ENCODE measurements at regions not wholly inside any gene's neighbourhood (a gene's known extent, or its start where the extent isn't known, plus 50 kb on each side); places are given as distances from the start of the nearest gene placed in this dataset.

DNA sequence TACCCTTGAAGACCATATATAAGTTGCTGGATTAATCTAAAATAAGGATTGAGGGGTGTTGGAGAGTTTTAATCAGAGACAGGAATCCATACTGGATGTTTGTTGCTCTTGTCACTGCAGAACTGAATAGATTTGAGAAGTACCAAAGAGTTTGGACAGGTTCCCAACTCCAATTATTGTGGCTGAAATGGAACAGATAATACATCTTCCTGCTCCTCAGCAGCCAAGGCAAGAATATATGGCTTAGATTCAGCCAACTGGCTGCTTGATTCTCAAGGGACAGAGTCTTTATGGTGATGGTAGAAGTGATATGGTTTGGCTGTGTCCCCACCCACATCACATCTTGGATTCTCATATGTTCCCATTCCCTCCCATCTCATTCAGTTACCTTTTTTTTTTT lies 97.0 kb upstream of the PDHA2 start:
- no peak for DNase-seq (ENCODE audit: low read depth in 1 of 2, low spot score in 1 of 2)
- ChIA-PET POLR2A (no interaction called here), CTCF (no interaction called here)
- no peak for ATAC-seq
- TF ChIP-seq, protein P1, sequence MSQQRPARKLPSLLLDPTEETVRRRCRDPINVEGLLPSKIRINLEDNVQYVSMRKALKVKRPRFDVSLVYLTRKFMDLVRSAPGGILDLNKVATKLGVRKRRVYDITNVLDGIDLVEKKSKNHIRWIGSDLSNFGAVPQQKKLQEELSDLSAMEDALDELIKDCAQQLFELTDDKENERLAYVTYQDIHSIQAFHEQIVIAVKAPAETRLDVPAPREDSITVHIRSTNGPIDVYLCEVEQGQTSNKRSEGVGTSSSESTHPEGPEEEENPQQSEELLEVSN (IDR thresholded peaks at IDR 0.05; ENCODE audit: borderline replicate concordance, low read depth), result no peak
- TF ChIP-seq REST (IDR thresholded peaks at IDR 0.05) (no peak), HDAC2 (IDR thresholded peaks at IDR 0.05) (no peak), JUN (IDR thresholded peaks at IDR 0.05) (no peak), KDM5A (IDR thresholded peaks at IDR 0.05) (no peak), NR3C1 (IDR thresholded peaks at IDR 0.05) (no peak), FOSL2 (IDR thresholded peaks at IDR 0.05) (no peak), FOSL2 (CRISPR knock-in tag; IDR thresholded peaks at IDR 0.05) (no peak), NPAS2 (CRISPR knock-in tag; IDR thresholded peaks at IDR 0.05; ENCODE audit: borderline replicate concordance) (no peak), ZC3H11A (IDR thresholded peaks at IDR 0.05) (no peak), ZFP36 (IDR thresholded peaks at IDR 0.05; ENCODE audit: borderline replicate concordance, partially characterized antibody) (no peak), KDM1A (IDR thresholded peaks at IDR 0.05; ENCODE audit: low read depth) (no peak)
- TF ChIP-seq, protein P2, sequence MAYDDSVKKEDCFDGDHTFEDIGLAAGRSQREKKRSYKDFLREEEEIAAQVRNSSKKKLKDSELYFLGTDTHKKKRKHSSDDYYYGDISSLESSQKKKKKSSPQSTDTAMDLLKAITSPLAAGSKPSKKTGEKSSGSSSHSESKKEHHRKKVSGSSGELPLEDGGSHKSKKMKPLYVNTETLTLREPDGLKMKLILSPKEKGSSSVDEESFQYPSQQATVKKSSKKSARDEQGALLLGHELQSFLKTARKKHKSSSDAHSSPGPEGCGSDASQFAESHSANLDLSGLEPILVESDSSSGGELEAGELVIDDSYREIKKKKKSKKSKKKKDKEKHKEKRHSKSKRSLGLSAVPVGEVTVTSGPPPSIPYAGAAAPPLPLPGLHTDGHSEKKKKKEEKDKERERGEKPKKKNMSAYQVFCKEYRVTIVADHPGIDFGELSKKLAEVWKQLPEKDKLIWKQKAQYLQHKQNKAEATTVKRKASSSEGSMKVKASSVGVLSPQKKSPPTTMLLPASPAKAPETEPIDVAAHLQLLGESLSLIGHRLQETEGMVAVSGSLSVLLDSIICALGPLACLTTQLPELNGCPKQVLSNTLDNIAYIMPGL (CRISPR knock-in tag; IDR thresholded peaks at IDR 0.05; ENCODE audit: borderline replicate concordance), result no peak
- no peak overlapping the region for H3K4me3 ChIP-seq
- no peaks in the 10 kb centered on the region for H3K4me1 ChIP-seq
- no peaks in the 10 kb centered on the region for H3K9me3 ChIP-seq
- H3K4me2 ChIP-seq, result no peak overlapping the region
- H3K27ac ChIP-seq, result no peak overlapping the region
- no peak for FAIRE-seq

DNA sequence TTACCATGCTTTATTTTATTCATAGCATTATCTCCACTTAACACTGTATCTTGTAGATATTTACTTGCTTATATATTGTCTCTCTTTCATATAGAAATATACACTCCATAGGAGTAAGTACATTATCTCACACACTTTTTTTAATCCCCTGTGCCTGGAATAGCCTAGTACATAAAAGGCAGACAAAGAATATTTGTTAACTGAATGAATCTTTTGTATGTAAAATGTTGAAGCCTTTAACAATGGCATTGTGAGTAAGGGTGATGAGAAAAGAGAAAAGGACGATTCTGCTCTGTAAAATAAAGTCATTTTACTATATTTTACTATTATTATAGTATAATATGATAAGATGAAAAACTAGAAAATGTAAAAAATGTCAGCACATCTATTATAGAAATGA lies 97.7 kb upstream of the PDHA2 start:
- FAIRE-seq (no peak), ATAC-seq (no peak), DNase-seq (ENCODE audit: low read depth in 1 of 2, low spot score in 1 of 2) (no peak)
- H3K27ac ChIP-seq, result no peak overlapping the region
- H3K4me1 ChIP-seq, result no peaks in the 10 kb centered on the region
- WGBS (ENCODE audit: missing lambda C conversion rate), result 3% methylated on average over 1 of the region's 1 CpG
- H3K9me3 ChIP-seq, result no peaks in the 10 kb centered on the region
- CTCF ChIA-PET, result no interaction called here
- TF ChIP-seq HOXA7 (CRISPR knock-in tag; IDR thresholded peaks at IDR 0.05) (no peak), FOSL2 (IDR thresholded peaks at IDR 0.05) (no peak), FOSL2 (CRISPR knock-in tag; IDR thresholded peaks at IDR 0.05) (no peak), TP53 (CRISPR knock-in tag; IDR thresholded peaks at IDR 0.05) (no peak), MAZ (IDR thresholded peaks at IDR 0.05; ENCODE audit: borderline replicate concordance, low read depth, low read length) (no peak), HEYL (CRISPR knock-in tag; IDR thresholded peaks at IDR 0.05) (no peak)
- no peak overlapping the region for H3K4me3 ChIP-seq
- H3K4me2 ChIP-seq, result no peak overlapping the region
- POLR2A ChIA-PET, result no interaction called here

DNA sequence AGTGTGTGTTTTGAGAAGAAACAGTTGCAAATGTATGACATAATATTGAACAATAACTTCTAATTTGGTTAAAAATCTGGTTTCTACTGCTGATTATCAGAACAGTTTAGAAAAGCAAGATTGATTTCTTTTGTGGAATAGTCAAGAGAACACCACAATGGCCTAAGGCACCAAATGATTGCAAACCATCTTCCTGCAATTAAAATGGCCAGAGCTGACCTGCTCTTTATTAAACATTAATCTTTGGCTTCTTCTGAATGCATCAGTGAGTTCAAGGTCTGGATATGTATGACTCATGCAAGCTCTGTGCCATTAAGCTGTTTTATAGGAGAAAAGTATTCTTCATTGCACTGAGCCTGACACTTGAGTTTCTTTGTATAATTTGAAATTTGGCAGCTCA lies 107.8 kb upstream of the PDHA2 start:
- H3K4me2 ChIP-seq, result peak overlapping the region; percentile 45; the same call in 2 of the 3 replicates
- H3K27ac ChIP-seq, result no peak overlapping the region
- CTCF ChIA-PET, result no interaction called here
- ATAC-seq (peak; percentile 64 to 65; a peak in 2 of 6 replicates), DNase-seq (ENCODE audit: low read depth in 1 of 2, low spot score in 1 of 2) (peak; percentile 26 to 39), FAIRE-seq (no peak)
- no peak overlapping the region for H3K4me3 ChIP-seq
- peaks cover 11% of the 10 kb centered on the region; the same call in 2 of the 3 replicates for H3K4me1 ChIP-seq
- POLR2A ChIA-PET, result interaction anchor here (0.7 kb wide), 1 partner anchor 439 kb away, joined by 3 read pairs; no protein-coding TSS in a partner anchor
- no peaks in the 10 kb centered on the region for H3K9me3 ChIP-seq
- TF ChIP-seq MAX (IDR thresholded peaks at IDR 0.05), result no peak
- TF ChIP-seq KDM5A (IDR thresholded peaks at IDR 0.05), result no peak
- TF ChIP-seq HOXB5 (CRISPR knock-in tag; IDR thresholded peaks at IDR 0.05), result no peak
- TF ChIP-seq FOSL2 (IDR thresholded peaks at IDR 0.05), result no peak
- peak; percentile 61 for TF ChIP-seq FOSL2 (CRISPR knock-in tag; IDR thresholded peaks at IDR 0.05)
- no peak for TF ChIP-seq EP300 (IDR thresholded peaks at IDR 0.05)
- TF ChIP-seq NFE2L2 (conservative IDR thresholded peaks at IDR 0.05; ENCODE audit: low read length), result no peak
- no peak for TF ChIP-seq RAD21 (conservative IDR thresholded peaks at IDR 0.05 in 1 of 2, IDR thresholded peaks at IDR 0.05 in 1 of 2)
- TF ChIP-seq, protein P3, sequence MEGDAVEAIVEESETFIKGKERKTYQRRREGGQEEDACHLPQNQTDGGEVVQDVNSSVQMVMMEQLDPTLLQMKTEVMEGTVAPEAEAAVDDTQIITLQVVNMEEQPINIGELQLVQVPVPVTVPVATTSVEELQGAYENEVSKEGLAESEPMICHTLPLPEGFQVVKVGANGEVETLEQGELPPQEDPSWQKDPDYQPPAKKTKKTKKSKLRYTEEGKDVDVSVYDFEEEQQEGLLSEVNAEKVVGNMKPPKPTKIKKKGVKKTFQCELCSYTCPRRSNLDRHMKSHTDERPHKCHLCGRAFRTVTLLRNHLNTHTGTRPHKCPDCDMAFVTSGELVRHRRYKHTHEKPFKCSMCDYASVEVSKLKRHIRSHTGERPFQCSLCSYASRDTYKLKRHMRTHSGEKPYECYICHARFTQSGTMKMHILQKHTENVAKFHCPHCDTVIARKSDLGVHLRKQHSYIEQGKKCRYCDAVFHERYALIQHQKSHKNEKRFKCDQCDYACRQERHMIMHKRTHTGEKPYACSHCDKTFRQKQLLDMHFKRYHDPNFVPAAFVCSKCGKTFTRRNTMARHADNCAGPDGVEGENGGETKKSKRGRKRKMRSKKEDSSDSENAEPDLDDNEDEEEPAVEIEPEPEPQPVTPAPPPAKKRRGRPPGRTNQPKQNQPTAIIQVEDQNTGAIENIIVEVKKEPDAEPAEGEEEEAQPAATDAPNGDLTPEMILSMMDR (IDR thresholded peaks at IDR 0.05), result no peak
- TF ChIP-seq, protein P4, sequence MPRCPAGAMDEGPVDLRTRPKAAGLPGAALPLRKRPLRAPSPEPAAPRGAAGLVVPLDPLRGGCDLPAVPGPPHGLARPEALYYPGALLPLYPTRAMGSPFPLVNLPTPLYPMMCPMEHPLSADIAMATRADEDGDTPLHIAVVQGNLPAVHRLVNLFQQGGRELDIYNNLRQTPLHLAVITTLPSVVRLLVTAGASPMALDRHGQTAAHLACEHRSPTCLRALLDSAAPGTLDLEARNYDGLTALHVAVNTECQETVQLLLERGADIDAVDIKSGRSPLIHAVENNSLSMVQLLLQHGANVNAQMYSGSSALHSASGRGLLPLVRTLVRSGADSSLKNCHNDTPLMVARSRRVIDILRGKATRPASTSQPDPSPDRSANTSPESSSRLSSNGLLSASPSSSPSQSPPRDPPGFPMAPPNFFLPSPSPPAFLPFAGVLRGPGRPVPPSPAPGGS (IDR thresholded peaks at IDR 0.05), result no peak
- TF ChIP-seq HEYL (CRISPR knock-in tag; IDR thresholded peaks at IDR 0.05), result no peak
- no peak for TF ChIP-seq CBX8 (IDR thresholded peaks at IDR 0.05)
- TF ChIP-seq JUNB (IDR thresholded peaks at IDR 0.05), result 0 out of 2 replicates have a peak, but pooled peaks have one; percentile 13
